ENCODE measurements at regions not wholly inside any gene's neighbourhood (a gene's known extent, or its start where the extent isn't known, plus 50 kb on each side); places are given as distances from the start of the nearest gene placed in this dataset.

GRCh38 chr5:153885141-153885540 is 153.6 kb downstream of the FAM114A2 start:
- BruUV-seq (replicated peaks): no TSS peak
- Histone ChIP-seq H3K36me3 (ENCODE audit: control insufficient read depth, insufficient read depth, low read length) (no peaks in the 10 kb centered on the region), H3K4me3 (ENCODE audit: low read depth in 2 of 2, low read length in 2 of 2) (no peak overlapping the region), H3K4me1 (ENCODE audit: control insufficient read depth, insufficient read depth, low read length) (no peaks in the 10 kb centered on the region), H3K27ac (ENCODE audit: low read length) (no peak overlapping the region), H3K27me3 (ENCODE audit: control insufficient read depth, insufficient read depth, low read length) (no peaks in the 10 kb centered on the region; the same call in 1 of the 2 replicates), H3K9me3 (ENCODE audit: control insufficient read depth, insufficient read depth, low read depth, low read length) (no peaks in the 10 kb centered on the region)
- no peak for DNase-seq (ENCODE audit: low read depth, low spot score)
- ChIA-PET POLR2A (no interaction called here), CTCF (no interaction called here)
- in situ Hi-C loops (cut with HindIII; ENCODE audit: low pct_unique_long_range_greater_than_20kb, low sequenced_read_pairs): no loop called here
- no peak for ATAC-seq
- intact Hi-C loops (cut with micrococcal nuclease; ENCODE audit: unreplicated experiment): no loop called here
- TF ChIP-seq SIN3A (IDR thresholded peaks at IDR 0.05; ENCODE audit: borderline replicate concordance, insufficient read depth, low read depth, low read length) (no peak), CTCF (IDR thresholded peaks at IDR 0.05) (no peak)

- Histone ChIP-seq H3K4me3 (ENCODE audit: low read depth in 2 of 2, low read length in 2 of 2) (no peak overlapping the region), H3K4me1 (ENCODE audit: control insufficient read depth, insufficient read depth, low read length) (no peaks in the 10 kb centered on the region), H3K36me3 (ENCODE audit: control insufficient read depth, insufficient read depth, low read length) (no peaks in the 10 kb centered on the region), H3K27ac (ENCODE audit: low read length) (no peak overlapping the region), H3K9me3 (ENCODE audit: control insufficient read depth, insufficient read depth, low read depth, low read length) (no peaks in the 10 kb centered on the region), H3K27me3 (ENCODE audit: control insufficient read depth, insufficient read depth, low read length) (no peaks in the 10 kb centered on the region; the same call in 1 of the 2 replicates)
- intact Hi-C loops (cut with micrococcal nuclease; ENCODE audit: unreplicated experiment) (no loop called here), in situ Hi-C loops (cut with HindIII; ENCODE audit: low pct_unique_long_range_greater_than_20kb, low sequenced_read_pairs) (no loop called here)
- BruUV-seq (replicated peaks): no TSS peak
- POLR2A ChIA-PET: no interaction called here
- ATAC-seq (no peak), DNase-seq (ENCODE audit: low read depth, low spot score) (no peak)
- CTCF ChIA-PET: no interaction called here
- TF ChIP-seq REST (IDR thresholded peaks at IDR 0.05; ENCODE audit: insufficient read depth in 1 of 2, low read depth in 2 of 2, low read length in 1 of 2) (no peak), CTCF (IDR thresholded peaks at IDR 0.05) (no peak), SIN3A (IDR thresholded peaks at IDR 0.05; ENCODE audit: borderline replicate concordance, insufficient read depth, low read depth, low read length) (no peak), POLR2AphosphoS5 (IDR thresholded peaks at IDR 0.05; ENCODE audit: low read depth, low read length) (no peak), TCF7L2 (IDR thresholded peaks at IDR 0.05; ENCODE audit: low read depth, low read length) (no peak)
These were observed 154.1 kb downstream of the FAM114A2 start for GRCh38 chr5:153884612-153884957.

All from Panc1 (cell line).